HK-2 (cell line): ENCODE measurements at regions not wholly inside any gene's neighbourhood (a gene's known extent, or its start where the extent isn't known, plus 50 kb on each side); places are given as distances from the start of the nearest gene placed in this dataset.

Source experiments
- DNase-seq: peaks from one replicate; pipeline ENCODE4 v3.0.0-alpha.2; 2018; ENCODE audit not compliant: unreplicated experiment

DNA sequence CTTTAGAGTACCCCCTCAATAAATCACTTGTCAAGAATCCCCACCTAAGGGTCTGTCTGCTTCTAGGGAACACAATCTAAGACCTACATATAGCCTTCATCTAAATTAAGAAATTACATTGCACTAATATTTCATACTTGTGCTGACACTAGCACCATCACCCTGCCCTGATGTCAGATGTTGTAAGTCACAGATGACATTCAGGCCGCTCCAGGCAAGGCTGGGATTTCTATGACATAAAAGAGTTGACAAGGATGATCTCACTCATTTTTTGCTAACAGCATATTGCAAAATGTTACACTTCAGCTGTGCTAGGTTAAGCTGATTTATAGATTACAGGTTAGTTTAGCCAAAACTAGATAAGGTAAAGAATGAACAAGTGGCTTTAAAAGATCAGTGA, 372.5 kb upstream of the GRIA1 start:
- no peak for DNase-seq

- DNase-seq = no peak
These were observed 368.1 kb upstream of the GRIA1 start for GRCh38 chr5:153122403-153122802.

DNA sequence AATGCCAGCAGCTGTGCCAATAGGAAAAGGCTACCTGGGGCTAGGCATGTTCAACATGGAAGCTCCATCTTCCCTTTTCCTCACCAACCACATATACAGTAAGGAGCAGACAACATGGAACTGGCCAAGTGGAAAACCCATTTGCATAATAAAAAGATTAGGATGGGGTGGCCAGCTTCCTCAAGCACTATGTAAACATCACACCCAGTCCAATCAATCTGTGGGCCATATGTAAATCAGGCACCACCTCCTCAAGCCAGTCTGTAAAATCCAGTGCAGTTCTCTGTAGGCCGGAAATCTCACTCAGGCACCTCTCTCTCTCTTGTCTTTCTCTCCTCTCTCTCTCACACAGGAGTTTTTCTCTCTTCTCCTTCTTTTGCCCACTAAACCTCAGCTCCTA, 360.2 kb upstream of the GRIA1 start:
- DNase-seq = no peak

GRCh38 chr5:153135411-153135810, 355.1 kb upstream of the GRIA1 start:
- no peak for DNase-seq

DNA sequence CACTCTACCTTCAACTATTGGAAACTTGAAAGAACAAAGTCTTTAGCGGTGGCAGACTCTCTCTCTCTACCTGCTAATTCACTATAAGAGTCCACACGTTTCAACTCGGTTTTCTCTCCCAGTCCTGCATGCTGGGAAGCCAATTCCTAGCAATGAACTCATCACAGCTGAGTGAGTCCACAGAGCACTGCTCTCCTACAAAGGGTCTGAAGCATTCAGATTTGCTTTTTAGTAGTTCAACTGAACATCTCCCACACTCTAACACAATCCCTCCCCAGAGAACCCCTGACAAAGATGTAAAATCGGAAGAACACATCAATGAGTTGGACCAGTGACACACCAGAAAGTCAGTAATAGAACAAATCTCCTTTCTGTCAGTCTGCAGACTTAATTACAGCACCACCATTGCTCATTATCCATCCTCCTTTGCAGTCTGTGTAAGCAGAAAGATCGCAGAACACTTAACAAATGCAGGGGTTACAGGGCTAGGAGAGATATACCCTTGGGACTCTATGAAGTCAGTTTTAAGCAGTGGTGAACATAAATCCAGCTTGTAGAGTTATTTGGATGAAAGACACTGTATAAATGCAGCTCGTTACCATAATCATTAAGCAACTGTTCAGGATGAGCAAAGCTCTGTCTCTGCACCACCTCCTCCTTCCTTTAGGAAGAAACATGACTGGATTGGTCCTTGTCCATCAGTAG, 353.4 kb upstream of the GRIA1 start:
- DNase-seq = no peak

- DNase-seq = no peak
These were observed 342.4 kb upstream of the GRIA1 start for GRCh38 chr5:153147891-153148623.

DNA sequence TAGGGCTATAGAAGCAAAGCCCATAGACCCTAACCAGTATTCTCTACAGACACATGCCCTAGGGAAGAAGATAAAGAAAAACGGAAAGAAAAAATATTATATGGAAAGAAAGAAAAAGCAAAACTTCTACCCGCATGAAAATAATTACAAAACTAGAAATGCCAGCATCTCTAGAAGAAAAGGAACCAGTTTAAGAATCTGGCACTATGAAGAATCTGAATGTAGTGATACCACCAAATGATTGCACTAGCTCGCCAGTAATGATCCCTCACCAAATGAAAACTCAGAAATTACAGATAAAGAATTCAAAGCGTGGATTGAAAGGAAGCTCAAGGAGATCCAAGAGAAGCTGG, 341.9 kb upstream of the GRIA1 start:
- DNase-seq = no peak

DNA sequence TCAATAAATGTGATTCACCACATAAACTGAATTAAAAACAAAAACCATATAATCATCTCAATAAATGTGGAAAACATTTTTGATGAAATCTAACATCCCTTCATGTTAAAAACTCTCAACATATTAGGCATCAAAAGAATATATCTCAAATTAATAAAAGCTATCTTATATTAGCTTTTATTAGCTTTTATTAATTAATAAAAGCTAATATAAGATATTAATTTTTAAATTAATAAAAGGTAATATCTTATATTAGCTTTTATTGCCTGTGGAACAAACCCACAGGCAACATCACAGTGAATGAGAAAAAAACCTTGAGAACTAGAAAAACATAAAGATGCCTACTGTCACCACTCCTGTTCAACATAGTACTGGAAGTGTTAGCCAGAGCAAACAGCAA, 338.9 kb upstream of the GRIA1 start:
- no peak for DNase-seq

GRCh38 chr5:153153086-153153485, 337.4 kb upstream of the GRIA1 start:
- DNase-seq = no peak

- DNase-seq = no peak
These were observed 333.3 kb upstream of the GRIA1 start for GRCh38 chr5:153157156-153157555.

DNA sequence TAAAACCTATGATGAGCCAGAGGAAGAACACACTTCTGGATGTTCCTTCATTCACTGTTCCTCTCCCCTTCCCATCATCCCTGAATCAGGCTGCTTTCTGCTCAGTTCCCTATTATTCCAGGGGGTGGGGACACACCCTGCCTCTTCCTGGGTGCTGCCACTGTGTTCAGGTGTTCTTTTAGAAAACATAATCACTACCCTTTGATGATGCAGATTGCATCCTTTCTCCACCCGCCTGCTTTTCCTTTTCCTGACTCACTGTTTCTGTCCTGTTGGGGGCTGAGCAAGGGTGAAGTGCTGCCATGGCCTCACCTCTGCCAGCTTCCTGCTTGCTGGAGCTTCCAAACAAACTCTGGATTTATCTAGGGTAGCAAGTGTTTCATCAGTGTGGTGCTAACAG, 331.9 kb upstream of the GRIA1 start:
- no peak for DNase-seq

DNA sequence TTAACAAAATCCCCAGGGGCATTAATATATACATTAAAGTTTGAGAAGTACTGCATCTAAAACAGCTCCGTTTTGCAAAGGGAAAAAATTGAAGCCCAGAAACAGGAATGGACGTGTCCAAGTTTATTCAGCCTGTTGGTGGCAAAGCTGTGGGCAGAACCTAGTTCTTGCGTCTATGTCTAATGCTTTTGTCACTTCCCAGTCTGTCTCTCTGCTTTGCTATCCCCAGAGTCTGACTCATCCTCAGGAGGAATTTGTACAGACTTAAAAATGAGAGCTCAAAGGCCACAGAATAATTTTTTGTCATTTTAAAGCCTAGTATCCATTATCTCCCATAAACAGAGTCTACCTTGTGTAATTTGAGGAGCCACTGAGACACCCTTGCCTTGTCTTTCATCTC, 330.9 kb upstream of the GRIA1 start:
- DNase-seq = no peak

DNA sequence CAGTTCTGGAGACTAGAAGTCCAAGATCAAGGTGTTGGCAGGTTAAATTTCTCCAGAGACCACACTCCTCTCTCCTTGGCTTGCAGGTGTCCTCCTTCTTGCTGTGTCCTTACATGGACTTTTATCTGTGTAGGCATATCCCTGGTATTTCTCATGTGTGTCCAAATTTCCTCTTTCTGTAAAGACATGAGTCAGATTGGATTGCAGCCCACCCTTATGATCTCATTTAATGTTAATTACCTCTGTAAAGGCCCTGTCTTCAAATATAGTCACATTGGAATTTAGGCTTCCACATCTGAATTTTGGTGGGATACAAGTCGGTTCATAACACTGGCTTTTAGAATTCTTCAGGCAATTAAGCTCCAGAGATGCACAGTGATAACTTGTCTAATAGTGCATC, 322.2 kb upstream of the GRIA1 start:
- DNase-seq = no peak

- no peak for DNase-seq
These were observed 303.0 kb upstream of the GRIA1 start for GRCh38 chr5:153187503-153187902.

- DNase-seq = no peak
These were observed 284.1 kb upstream of the GRIA1 start for GRCh38 chr5:153206361-153206760.

DNA sequence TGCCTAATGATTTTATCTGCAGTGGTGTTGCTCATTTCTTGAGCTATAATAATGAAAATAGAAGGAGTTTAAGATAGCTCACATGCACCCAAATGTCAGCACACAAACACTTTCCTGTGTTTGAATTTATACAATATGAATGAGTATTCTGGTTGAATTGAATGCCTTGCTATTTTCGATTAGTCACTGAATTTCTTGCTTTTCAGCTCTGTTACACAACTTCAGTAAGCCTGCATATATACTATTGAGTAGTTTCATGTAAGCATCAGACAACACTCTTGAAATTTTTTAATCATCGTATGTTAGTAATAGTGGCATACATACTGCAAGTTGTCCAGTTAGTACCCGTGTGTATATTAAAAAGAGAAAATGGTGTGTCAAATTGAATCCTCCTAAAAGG, 281.5 kb upstream of the GRIA1 start:
- DNase-seq = no peak

DNA sequence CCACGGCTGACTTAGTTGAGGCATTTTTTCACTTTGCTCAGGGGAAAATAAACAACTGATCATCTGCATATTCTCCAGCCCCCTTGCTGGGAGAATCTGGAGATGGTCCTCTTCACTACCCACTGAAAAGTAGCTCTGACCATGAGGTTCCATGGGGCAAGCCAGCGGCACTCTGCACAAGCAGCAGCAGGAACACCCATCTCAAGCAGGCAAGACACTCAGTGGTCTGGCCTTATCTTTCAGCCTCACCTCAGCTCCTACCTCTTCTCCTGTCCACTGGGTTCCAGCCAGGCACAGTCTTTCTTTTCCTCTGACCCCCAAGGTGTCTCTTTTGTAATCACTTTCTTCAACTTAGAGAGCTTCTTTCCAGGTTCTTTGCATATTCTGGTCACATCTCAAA, 280.8 kb upstream of the GRIA1 start:
- DNase-seq = no peak

DNA sequence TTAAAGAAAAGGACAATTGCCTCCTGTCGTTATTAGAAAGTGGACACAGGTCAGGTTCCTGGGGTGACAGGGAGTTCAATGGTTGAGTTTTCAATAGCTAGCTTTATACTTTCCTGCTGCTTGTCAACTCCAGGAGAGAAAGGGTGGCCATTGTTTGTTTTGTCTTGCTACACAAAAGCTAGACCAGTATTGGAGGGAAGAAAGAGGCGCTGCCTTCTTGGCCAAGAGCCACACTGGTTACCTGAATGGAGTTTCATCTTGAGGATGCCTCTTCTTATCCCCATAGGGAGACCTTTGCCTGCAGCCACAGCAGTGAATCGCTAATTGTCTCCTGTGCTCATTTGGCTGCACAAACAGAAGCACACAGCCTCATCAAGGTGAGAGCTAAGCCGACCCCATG, 279.4 kb upstream of the GRIA1 start:
- DNase-seq = no peak

GRCh38 chr5:153212471-153212870, 278.0 kb upstream of the GRIA1 start:
- DNase-seq = no peak

DNA sequence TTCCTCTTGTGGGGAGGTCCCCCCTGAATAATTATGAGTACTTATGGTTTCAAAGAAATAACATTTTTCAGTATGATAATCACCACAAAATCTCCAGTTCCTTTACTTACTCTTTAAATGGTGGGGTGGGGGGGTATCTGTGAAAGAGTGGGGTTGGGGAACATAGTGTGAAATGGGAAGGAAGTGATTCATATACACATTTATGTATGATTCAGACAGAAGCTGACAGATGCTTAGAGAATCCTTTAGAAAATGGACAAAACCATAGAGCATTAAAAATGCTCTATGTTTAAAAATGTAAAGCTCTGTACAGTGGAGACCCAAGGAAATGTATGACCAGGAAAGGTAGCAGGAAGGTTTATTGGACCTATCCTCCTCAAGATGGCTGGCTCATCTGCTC, 267.5 kb upstream of the GRIA1 start:
- no peak for DNase-seq

DNA sequence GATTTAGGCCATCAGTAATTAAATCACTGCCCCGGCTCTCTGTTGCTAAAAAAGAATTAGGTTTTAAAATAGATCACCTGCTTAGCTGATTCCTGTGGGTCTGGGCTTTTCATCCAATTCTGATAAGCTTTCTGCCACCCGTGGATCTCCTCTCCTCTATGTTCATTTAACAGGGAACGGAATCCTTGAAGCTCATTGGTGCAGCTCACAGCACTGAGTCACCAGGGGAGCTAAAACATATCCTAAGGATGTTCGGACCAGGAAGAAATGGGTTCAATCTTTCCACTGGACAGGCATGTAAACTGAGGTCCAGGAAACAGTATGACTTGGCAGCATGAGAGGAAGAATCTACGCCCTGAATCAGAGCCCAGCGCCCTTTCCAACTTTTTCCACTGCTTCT, 267.1 kb upstream of the GRIA1 start:
- DNase-seq = no peak

- no peak for DNase-seq
These were observed 265.8 kb upstream of the GRIA1 start for GRCh38 chr5:153224651-153225050.

DNA sequence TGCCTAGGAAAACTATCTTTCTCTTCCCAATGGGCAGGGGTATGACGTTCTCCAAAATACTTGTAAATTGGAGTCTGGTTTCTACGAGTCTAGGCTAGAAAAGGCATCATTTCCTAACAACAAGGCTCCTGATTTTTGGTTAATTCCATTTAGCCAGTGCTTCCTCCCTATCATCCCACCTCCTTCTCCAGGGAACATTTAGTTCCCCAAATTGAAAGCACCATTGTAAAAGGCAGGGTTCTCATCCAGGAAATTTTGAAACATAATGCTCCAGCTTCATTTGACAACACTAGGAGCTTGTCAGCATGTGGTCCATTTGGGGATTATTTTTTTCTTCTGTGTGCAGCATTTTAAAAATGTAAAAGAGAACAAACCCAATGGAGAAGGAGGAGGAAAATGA, 256.5 kb upstream of the GRIA1 start:
- DNase-seq = no peak

DNA sequence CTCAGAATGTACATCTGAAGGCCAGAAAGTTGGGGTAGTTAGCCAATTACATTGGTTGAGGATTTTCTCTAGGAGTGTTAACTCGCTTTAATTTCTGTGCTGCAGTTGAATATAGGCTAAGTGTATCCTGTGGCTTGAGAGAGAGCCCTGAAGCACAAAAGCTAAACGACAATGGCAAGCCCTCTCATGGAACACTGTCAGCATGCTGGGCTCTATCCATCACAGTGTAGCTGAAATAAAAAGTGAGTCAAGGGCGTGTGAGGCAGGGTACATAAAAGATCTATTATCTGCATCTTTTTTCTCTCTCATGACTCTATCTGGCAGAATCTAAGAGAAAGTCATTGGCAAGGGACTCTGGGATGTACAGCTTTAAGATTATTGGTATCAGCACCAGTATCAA, 254.2 kb upstream of the GRIA1 start:
- no peak for DNase-seq
